H1 (cell line): ENCODE measurements at regions not wholly inside any gene's neighbourhood (a gene's known extent, or its start where the extent isn't known, plus 50 kb on each side); places are given as distances from the start of the nearest gene placed in this dataset.

Source experiments
- CTCF ChIA-PET: fragments of 300-600 bp; sonication (Branson Sonifier 250); formaldehyde crosslinking; loops from one replicate; lab custom pipeline; 2021; ENCODE audit not compliant: partially characterized antibody; lab: Charles Lee
- POLR2A ChIA-PET: fragments of 300-600 bp; sonication (Branson Sonifier 250); formaldehyde crosslinking; loops from one replicate; lab custom pipeline; 2021; ENCODE audit warnings: inconsistent platforms; ENCODE audit not compliant: partially characterized antibody; lab: Charles Lee
- DNase-seq, 2 experiments: peaks; one replicate each; pipeline versions ENCODE4 v3.0.0 to v3.0.0-alpha.2; 2010 to 2022; ENCODE audit warnings: low spot score in 2 of 2, low read depth in 1 of 2, mixed read lengths in 1 of 2
- FAIRE-seq: peaks from 2 replicates; lab custom pipeline; 2011; peaks lifted over from hg19 to GRCh38; lab: Jason Lieb, UNC
- H2AFZ ChIP-seq: 2 replicates; pipeline ENCODE4 v1.8.1; 2012; ENCODE audit warnings: low read length, inconsistent platforms
- H2AK5ac ChIP-seq: 2 replicates; pipeline ENCODE4 v1.6.1; 2013; ENCODE audit warnings: low read depth, low read length
- H2BK120ac ChIP-seq: replicated peaks from 2 replicates; pipeline ENCODE3; 2013; ENCODE audit warnings: low read depth, low read length, inconsistent platforms
- H2BK12ac ChIP-seq: 2 replicates; pipeline ENCODE4 v1.6.1; 2013; ENCODE audit warnings: low read depth, low read length
- H2BK15ac ChIP-seq: 2 replicates; pipeline ENCODE4 v1.6.1; 2013; ENCODE audit warnings: low read length
- H2BK20ac ChIP-seq: 2 replicates; pipeline ENCODE4 v1.6.1; 2013; ENCODE audit warnings: low read length
- H2BK5ac ChIP-seq: 2 replicates; pipeline ENCODE4 v1.6.1; 2013; ENCODE audit warnings: low read depth, low read length
- H3K14ac ChIP-seq: 2 replicates; pipeline ENCODE4 v1.6.1; 2013; ENCODE audit warnings: inconsistent platforms; ENCODE audit not compliant: insufficient read length
- H3K18ac ChIP-seq: 2 replicates; pipeline ENCODE4 v1.6.1; 2013; ENCODE audit warnings: low read length; ENCODE audit errors: extremely low read depth
- H3K23ac ChIP-seq: 2 replicates; pipeline ENCODE4 v1.6.1; 2013; ENCODE audit warnings: inconsistent platforms; ENCODE audit not compliant: insufficient read length
- H3K23me2 ChIP-seq: 2 replicates; pipeline ENCODE4 v1.6.1; 2013; ENCODE audit warnings: low read depth, low read length
- H3K27ac ChIP-seq: 2 replicates; pipeline ENCODE4 v1.6.1; 2011; ENCODE audit warnings: low read depth, low read length, inconsistent platforms
- H3K27me3 ChIP-seq, 4 experiments: replicated peaks in 1 of 4; 1 replicate in 1 of 4; 2 replicates in 3 of 4; pipeline versions ENCODE4 v1.6.1 to v1.8.1; 2011 to 2013; ENCODE audit warnings: low read length in 3 of 4, mild to moderate bottlenecking in 3 of 4, inconsistent platforms in 2 of 4, mixed read lengths in 2 of 4, moderate library complexity in 1 of 4; ENCODE audit not compliant: control insufficient read depth in 3 of 4, insufficient read depth in 3 of 4; ENCODE audit errors: extremely low read depth in 1 of 4
- H3K36me3 ChIP-seq, 4 experiments: 2 replicates each; pipeline versions ENCODE4 v1.6.1 to v1.8.1; 2011 to 2013; ENCODE audit warnings: mild to moderate bottlenecking in 4 of 4, low read length in 3 of 4, moderate library complexity in 2 of 4, control low read depth in 1 of 4, inconsistent platforms in 1 of 4; ENCODE audit not compliant: insufficient read depth in 4 of 4, control insufficient read depth in 2 of 4
- H3K4ac ChIP-seq: replicated peaks from 2 replicates; pipeline ENCODE3; 2013; ENCODE audit warnings: low read length, low read depth, mixed read lengths, inconsistent platforms; ENCODE audit not compliant: insufficient read length
- H3K4me1 ChIP-seq, 4 experiments: replicated peaks in 1 of 4; 1 replicate in 1 of 4; 2 replicates in 3 of 4; pipeline versions ENCODE4 v1.6.1 to v1.8.1; 2011 to 2013; ENCODE audit warnings: low read length in 3 of 4, inconsistent platforms in 2 of 4, mixed read lengths in 1 of 4; ENCODE audit not compliant: insufficient read depth in 4 of 4, control insufficient read depth in 3 of 4
- H3K4me2 ChIP-seq, 2 experiments: 2 replicates each; pipeline versions ENCODE4 v1.6.1 to v1.8.1; 2011 to 2013; ENCODE audit warnings: low read depth in 2 of 2, low read length in 2 of 2, control low read depth in 1 of 2, inconsistent platforms in 1 of 2, mild to moderate bottlenecking in 1 of 2; ENCODE audit not compliant: insufficient read depth in 1 of 2
- H3K4me3 ChIP-seq, 4 experiments: fragments of 200-600, 300-600 bp in 1 of 4; sonication (generic), shearing (Covaris generic), sonication (Bioruptor Twin) in 1 of 4; 2 replicates each; pipeline versions ENCODE4 v1.5.1 to v1.8.1; 2011 to 2016; ENCODE audit warnings: low read length in 4 of 4, low read depth in 3 of 4, control low read depth in 2 of 4, inconsistent platforms in 2 of 4, mild to moderate bottlenecking in 2 of 4, mixed read lengths in 1 of 4, moderate library complexity in 1 of 4; ENCODE audit not compliant: insufficient read depth in 2 of 4; ENCODE audit errors: extremely low read depth in 1 of 4
- H3K56ac ChIP-seq: replicated peaks from 2 replicates; pipeline ENCODE3; 2013; ENCODE audit warnings: low read depth, mild to moderate bottlenecking, mixed read lengths, low read length, inconsistent platforms; ENCODE audit not compliant: insufficient read length
- H3K79me1 ChIP-seq: 2 replicates; pipeline ENCODE4 v1.6.1; 2013; ENCODE audit warnings: low read depth, low read length, control low read depth
- H3K79me2 ChIP-seq, 2 experiments: 2 replicates each; pipeline versions ENCODE4 v1.6.1 to v1.8.1; 2012 to 2013; ENCODE audit warnings: low read length in 2 of 2, mild to moderate bottlenecking in 2 of 2, inconsistent platforms in 1 of 2; ENCODE audit not compliant: insufficient read depth in 2 of 2, control insufficient read depth in 1 of 2
- H3K9ac ChIP-seq, 4 experiments: replicated peaks in 1 of 4; 1 replicate in 1 of 4; 2 replicates in 3 of 4; pipeline versions ENCODE4 v1.6.1 to v1.8.1; 2011 to 2013; ENCODE audit warnings: low read depth in 3 of 4, low read length in 3 of 4, control low read depth in 2 of 4, mild to moderate bottlenecking in 2 of 4, moderate library complexity in 2 of 4, inconsistent platforms in 1 of 4; ENCODE audit errors: extremely low read depth in 1 of 4
- H3K9me3 ChIP-seq, 2 experiments: 2 replicates each; pipeline versions ENCODE4 v1.6.1 to v1.8.1; 2012 to 2013; ENCODE audit warnings: mild to moderate bottlenecking in 2 of 2, moderate library complexity in 2 of 2, control low read depth in 1 of 2, inconsistent platforms in 1 of 2, low read depth in 1 of 2, low read length in 1 of 2, mixed read lengths in 1 of 2; ENCODE audit not compliant: insufficient read depth in 2 of 2
- H4K20me1 ChIP-seq, 2 experiments: replicated peaks in 1 of 2; 2 replicates each; pipeline versions ENCODE3 to v1.8.1; 2011 to 2013; ENCODE audit warnings: inconsistent platforms in 2 of 2, low read length in 2 of 2, mild to moderate bottlenecking in 1 of 2; ENCODE audit not compliant: insufficient read depth in 2 of 2, control insufficient read depth in 1 of 2
- H4K5ac ChIP-seq: 2 replicates; pipeline ENCODE4 v1.6.1; 2013; ENCODE audit warnings: low read length, low read depth, mixed read lengths, inconsistent platforms; ENCODE audit not compliant: insufficient read length
- H4K8ac ChIP-seq: 2 replicates; pipeline ENCODE4 v1.8.0; 2013; ENCODE audit warnings: mild to moderate bottlenecking, moderate library complexity, low read length, inconsistent platforms; ENCODE audit not compliant: insufficient read depth; ENCODE audit errors: extremely low read depth
- H4K91ac ChIP-seq: replicated peaks from 2 replicates; pipeline ENCODE3; 2013; ENCODE audit warnings: low read length, mixed read lengths, inconsistent platforms; ENCODE audit not compliant: insufficient read length
- CEBPB ChIP-seq: IDR thresholded peaks from 2 replicates; pipeline ENCODE4 v1.6.1; 2012; ENCODE audit warnings: low read depth, low read length
- CHD2 ChIP-seq: IDR thresholded peaks from 2 replicates; pipeline ENCODE4 v1.6.1; 2012; ENCODE audit warnings: low read length, improper control_type of control experiment
- CTBP2 ChIP-seq: IDR thresholded peaks from 2 replicates; pipeline ENCODE4 v1.7.0; 2011; ENCODE audit warnings: borderline replicate concordance, mild to moderate bottlenecking, moderate library complexity, mixed read lengths, low read length; ENCODE audit not compliant: insufficient read depth, insufficient read length
- HDAC2 ChIP-seq, 2 experiments: fragments of 300-600 bp in 1 of 2; sonication (generic) in 1 of 2; IDR thresholded peaks; 2 replicates each; pipeline ENCODE4 v1.6.1; 2011 to 2012; ENCODE audit warnings: low read depth in 2 of 2, low read length in 2 of 2, mild to moderate bottlenecking in 2 of 2, moderate library complexity in 2 of 2, borderline replicate concordance in 1 of 2, inconsistent platforms in 1 of 2
- MAFK ChIP-seq: IDR thresholded peaks from 2 replicates; pipeline ENCODE4 v1.6.1; 2012; ENCODE audit warnings: low read depth, mild to moderate bottlenecking, improper control_type of control experiment, low read length
- NRF1 ChIP-seq: IDR thresholded peaks from 2 replicates; pipeline ENCODE4 v1.6.1; 2011; ENCODE audit warnings: mild to moderate bottlenecking, low read depth, low read length, improper control_type of control experiment
- PHF8 ChIP-seq: fragments of 200-600 bp; sonication (generic); conservative IDR thresholded peaks from 2 replicates; pipeline ENCODE4 v1.7.1; 2012; ENCODE audit warnings: low read depth, mild to moderate bottlenecking, inconsistent platforms, low read length, moderate library complexity
- RBBP5 ChIP-seq: IDR thresholded peaks from 2 replicates; pipeline ENCODE4 v1.7.1; 2012; ENCODE audit warnings: low read depth, mild to moderate bottlenecking, inconsistent platforms, low read length, moderate library complexity, borderline replicate concordance
- TCF12 ChIP-seq: IDR thresholded peaks from 2 replicates; pipeline ENCODE4 v1.6.1; 2011; ENCODE audit warnings: low read depth, mild to moderate bottlenecking, low read length
- WGBS, 2 experiments: shearing (Covaris generic) in 1 of 2; methylation state at CpG; one replicate each; pipeline versions ENCODE4 v1.1.6 to v1.1.7; 2013 to 2015; ENCODE audit warnings: low lambda C conversion rate in 2 of 2, mixed read lengths in 2 of 2, inconsistent platforms in 1 of 2, low coverage in 1 of 2, missing lambda C conversion rate in 1 of 2; ENCODE audit not compliant: insufficient replicate concordance in 2 of 2, insufficient coverage in 1 of 2, insufficient read length in 1 of 2; ENCODE audit errors: extremely low coverage in 1 of 2, missing lambda C conversion rate in 1 of 2; 5-methylcytosine and 5-hydroxymethylcytosine counted together
- TF ChIP-seq, protein P1 (sequence below): IDR thresholded peaks from 2 replicates; pipeline ENCODE4 v1.6.1; 2012; ENCODE audit warnings: inconsistent platforms
- TF ChIP-seq, protein P2 (sequence below): IDR thresholded peaks from 2 replicates; pipeline ENCODE4 v1.6.1; 2012; ENCODE audit warnings: low read length, inconsistent platforms
- TF ChIP-seq, protein P3 (sequence below): IDR thresholded peaks from 2 replicates; pipeline ENCODE4 v1.6.1; 2012; ENCODE audit warnings: inconsistent platforms

DNA sequence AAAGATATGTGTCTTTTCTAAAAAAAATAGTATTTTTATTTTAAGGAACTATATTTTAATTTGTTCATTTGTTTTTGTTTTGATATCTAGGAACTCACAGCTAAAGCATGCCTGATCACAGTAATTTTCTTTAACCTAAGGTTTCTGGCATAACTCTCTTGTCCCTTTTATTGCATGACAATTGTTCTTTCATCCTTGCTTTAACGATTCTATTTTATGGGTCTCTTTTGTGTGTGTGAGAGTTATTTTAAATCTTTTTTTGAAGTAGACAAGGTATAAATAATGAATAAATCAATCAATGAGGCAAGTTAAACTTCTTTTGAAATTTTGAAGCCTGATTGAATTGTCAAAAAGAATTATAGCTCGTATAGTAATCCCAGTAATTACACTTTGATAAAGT, 747.8 kb upstream of the GOLIM4 start:
- no peak overlapping the region for H3K14ac ChIP-seq
- H2BK15ac ChIP-seq: no peak overlapping the region
- POLR2A ChIA-PET: no interaction called here
- no peak overlapping the region for H4K8ac ChIP-seq
- H2BK20ac ChIP-seq: no peak overlapping the region
- H4K5ac ChIP-seq: no peak overlapping the region
- no peaks in the 10 kb centered on the region; a peak in 1 of 8 replicates for H3K36me3 ChIP-seq
- no peak overlapping the region for H3K9ac ChIP-seq
- H3K18ac ChIP-seq: no peak overlapping the region
- 81% methylated on average over 2 of the region's 2 CpGs; no CpG with 5 or more reads in 1 of the 2 experiments for WGBS, 2 experiments
- DNase-seq: no peak
- no peak overlapping the region for H2BK12ac ChIP-seq
- no peaks in the 10 kb centered on the region for H3K79me2 ChIP-seq
- H2BK120ac ChIP-seq: no peak overlapping the region
- no peak overlapping the region for H3K4me3 ChIP-seq
- no peaks in the 10 kb centered on the region for H3K27me3 ChIP-seq
- H3K79me1 ChIP-seq: no peaks in the 10 kb centered on the region
- H4K91ac ChIP-seq: no peak overlapping the region
- no peak overlapping the region for H3K4me2 ChIP-seq
- no peaks in the 10 kb centered on the region; a peak in 1 of 4 replicates for H3K9me3 ChIP-seq
- CTCF ChIA-PET: interaction anchor here (0.9 kb wide), 1 partner anchor 233 kb away, joined by 3 read pairs; no protein-coding TSS in a partner anchor
- no peaks in the 10 kb centered on the region for H4K20me1 ChIP-seq
- no peak overlapping the region for H3K56ac ChIP-seq
- H2AK5ac ChIP-seq: no peak overlapping the region
- H3K23ac ChIP-seq: no peak overlapping the region
- peaks cover 5% of the 10 kb centered on the region; the same call in 1 of the 2 replicates for H3K23me2 ChIP-seq
- H3K4ac ChIP-seq: no peak overlapping the region
- FAIRE-seq: no peak
- peaks cover 0 to 14% (median 5%) of the 10 kb centered on the region in 4 experiments; a peak in 5 of 7 replicates for H3K4me1 ChIP-seq
- H3K27ac ChIP-seq: no peak overlapping the region
- H2BK5ac ChIP-seq: no peak overlapping the region
- no peak overlapping the region for H2AFZ ChIP-seq
- TF ChIP-seq HDAC2 (IDR thresholded peaks at IDR 0.05; ENCODE audit: borderline replicate concordance in 1 of 2, low read depth in 2 of 2, low read length in 2 of 2): no peak
- TF ChIP-seq RBBP5: no peak
- TF ChIP-seq PHF8: no peak
- no peak for TF ChIP-seq CEBPB
- TF ChIP-seq, protein P1, sequence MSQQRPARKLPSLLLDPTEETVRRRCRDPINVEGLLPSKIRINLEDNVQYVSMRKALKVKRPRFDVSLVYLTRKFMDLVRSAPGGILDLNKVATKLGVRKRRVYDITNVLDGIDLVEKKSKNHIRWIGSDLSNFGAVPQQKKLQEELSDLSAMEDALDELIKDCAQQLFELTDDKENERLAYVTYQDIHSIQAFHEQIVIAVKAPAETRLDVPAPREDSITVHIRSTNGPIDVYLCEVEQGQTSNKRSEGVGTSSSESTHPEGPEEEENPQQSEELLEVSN: no peak
- no peak for TF ChIP-seq CTBP2
- no peak for TF ChIP-seq MAFK
- no peak for TF ChIP-seq TCF12
- TF ChIP-seq, protein P2, sequence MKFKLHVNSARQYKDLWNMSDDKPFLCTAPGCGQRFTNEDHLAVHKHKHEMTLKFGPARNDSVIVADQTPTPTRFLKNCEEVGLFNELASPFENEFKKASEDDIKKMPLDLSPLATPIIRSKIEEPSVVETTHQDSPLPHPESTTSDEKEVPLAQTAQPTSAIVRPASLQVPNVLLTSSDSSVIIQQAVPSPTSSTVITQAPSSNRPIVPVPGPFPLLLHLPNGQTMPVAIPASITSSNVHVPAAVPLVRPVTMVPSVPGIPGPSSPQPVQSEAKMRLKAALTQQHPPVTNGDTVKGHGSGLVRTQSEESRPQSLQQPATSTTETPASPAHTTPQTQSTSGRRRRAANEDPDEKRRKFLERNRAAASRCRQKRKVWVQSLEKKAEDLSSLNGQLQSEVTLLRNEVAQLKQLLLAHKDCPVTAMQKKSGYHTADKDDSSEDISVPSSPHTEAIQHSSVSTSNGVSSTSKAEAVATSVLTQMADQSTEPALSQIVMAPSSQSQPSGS: no peak
- TF ChIP-seq CHD2: no peak
- no peak for TF ChIP-seq NRF1
- TF ChIP-seq, protein P3, sequence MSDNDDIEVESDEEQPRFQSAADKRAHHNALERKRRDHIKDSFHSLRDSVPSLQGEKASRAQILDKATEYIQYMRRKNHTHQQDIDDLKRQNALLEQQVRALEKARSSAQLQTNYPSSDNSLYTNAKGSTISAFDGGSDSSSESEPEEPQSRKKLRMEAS: no peak
